ENCODE measurements at regions not wholly inside any gene's neighbourhood (a gene's known extent, or its start where the extent isn't known, plus 50 kb on each side); places are given as distances from the start of the nearest gene placed in this dataset.

DNA sequence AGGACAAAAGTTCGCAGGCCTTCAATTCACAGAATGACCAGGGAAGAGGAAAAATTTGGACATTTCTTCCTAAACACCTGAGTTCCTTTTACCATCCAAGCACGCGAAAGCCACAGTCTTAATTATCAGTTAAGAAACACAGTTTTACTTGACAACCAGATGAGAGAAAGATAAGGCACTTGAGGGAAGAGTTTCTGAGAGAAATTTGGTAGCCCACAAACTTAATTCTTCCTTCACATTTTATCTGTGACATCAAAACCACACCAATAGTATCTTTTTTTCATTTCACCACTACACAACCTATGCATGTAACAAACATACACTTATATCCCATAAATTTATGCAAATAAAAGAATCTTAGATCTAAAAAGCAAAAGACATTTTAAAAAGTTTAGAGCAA, 326.6 kb downstream of the MZT1 start:
- Mint-ChIP-seq H3K4me1 (ENCODE audit: insufficient read depth, unreplicated experiment) (no peaks in the 10 kb centered on the region), H3K9me3 (ENCODE audit: unreplicated experiment) (no peaks in the 10 kb centered on the region), H3K27ac (ENCODE audit: low read depth, unreplicated experiment) (no peak overlapping the region), H3K27me3 (ENCODE audit: insufficient read depth, unreplicated experiment) (no peaks in the 10 kb centered on the region), H3K4me3 (ENCODE audit: unreplicated experiment) (no peak overlapping the region), H3K36me3 (ENCODE audit: insufficient read depth, unreplicated experiment) (no peaks in the 10 kb centered on the region)
- POLR2A ChIA-PET, result interaction anchor here (0.6 kb wide), 2 partner anchors 206 to 1698 kb away, joined by 3 to 5 read pairs; no protein-coding TSS in a partner anchor
- DNase-seq (ENCODE audit: unreplicated experiment), result no peak
- intact Hi-C loops (cut with micrococcal nuclease), result no loop called here
- BruUV-seq (replicated peaks), result no TSS peak
- TF ChIP-seq, protein P1, sequence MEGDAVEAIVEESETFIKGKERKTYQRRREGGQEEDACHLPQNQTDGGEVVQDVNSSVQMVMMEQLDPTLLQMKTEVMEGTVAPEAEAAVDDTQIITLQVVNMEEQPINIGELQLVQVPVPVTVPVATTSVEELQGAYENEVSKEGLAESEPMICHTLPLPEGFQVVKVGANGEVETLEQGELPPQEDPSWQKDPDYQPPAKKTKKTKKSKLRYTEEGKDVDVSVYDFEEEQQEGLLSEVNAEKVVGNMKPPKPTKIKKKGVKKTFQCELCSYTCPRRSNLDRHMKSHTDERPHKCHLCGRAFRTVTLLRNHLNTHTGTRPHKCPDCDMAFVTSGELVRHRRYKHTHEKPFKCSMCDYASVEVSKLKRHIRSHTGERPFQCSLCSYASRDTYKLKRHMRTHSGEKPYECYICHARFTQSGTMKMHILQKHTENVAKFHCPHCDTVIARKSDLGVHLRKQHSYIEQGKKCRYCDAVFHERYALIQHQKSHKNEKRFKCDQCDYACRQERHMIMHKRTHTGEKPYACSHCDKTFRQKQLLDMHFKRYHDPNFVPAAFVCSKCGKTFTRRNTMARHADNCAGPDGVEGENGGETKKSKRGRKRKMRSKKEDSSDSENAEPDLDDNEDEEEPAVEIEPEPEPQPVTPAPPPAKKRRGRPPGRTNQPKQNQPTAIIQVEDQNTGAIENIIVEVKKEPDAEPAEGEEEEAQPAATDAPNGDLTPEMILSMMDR (IDR thresholded peaks at IDR 0.05; ENCODE audit: unreplicated experiment), result no peak
- CTCF ChIA-PET, result no interaction called here

- BruUV-seq (replicated peaks), result no TSS peak
- H3K27me3 Mint-ChIP-seq (ENCODE audit: insufficient read depth, unreplicated experiment), result no peaks in the 10 kb centered on the region
- no peaks in the 10 kb centered on the region for H3K9me3 Mint-ChIP-seq (ENCODE audit: unreplicated experiment)
- DNase-seq (ENCODE audit: unreplicated experiment), result no peak
- intact Hi-C loops (cut with micrococcal nuclease), result no loop called here
- no peak overlapping the region for H3K27ac Mint-ChIP-seq (ENCODE audit: low read depth, unreplicated experiment)
- H3K36me3 Mint-ChIP-seq (ENCODE audit: insufficient read depth, unreplicated experiment), result no peaks in the 10 kb centered on the region
- ChIA-PET POLR2A (no interaction called here), CTCF (interaction anchor here (0.5 kb wide), 1 partner anchor 244 kb away, joined by 5 read pairs; no protein-coding TSS in a partner anchor)
- H3K4me3 Mint-ChIP-seq (ENCODE audit: unreplicated experiment), result no peak overlapping the region
- H3K4me1 Mint-ChIP-seq (ENCODE audit: insufficient read depth, unreplicated experiment), result no peaks in the 10 kb centered on the region
- TF ChIP-seq, protein P1 (IDR thresholded peaks at IDR 0.05; ENCODE audit: unreplicated experiment), result no peak
Measured at GRCh38 chr13:72399351-72399750, 328.1 kb downstream of the MZT1 start.

- DNase-seq (ENCODE audit: unreplicated experiment), result no peak
- POLR2A ChIA-PET, result interaction anchor here (0.6 to 1.3 kb wide), 2 partner anchors 19 to 193 kb away, joined by 3 read pairs; no protein-coding TSS in a partner anchor
- H3K9me3 Mint-ChIP-seq (ENCODE audit: unreplicated experiment), result peaks cover 8% of the 10 kb centered on the region
- no peaks in the 10 kb centered on the region for H3K27me3 Mint-ChIP-seq (ENCODE audit: insufficient read depth, unreplicated experiment)
- intact Hi-C loops (cut with micrococcal nuclease), result no loop called here
- H3K36me3 Mint-ChIP-seq (ENCODE audit: insufficient read depth, unreplicated experiment), result no peaks in the 10 kb centered on the region
- CTCF ChIA-PET, result interaction anchor here (0.6 to 0.7 kb wide), 2 partner anchors 42 to 263 kb away, joined by 3 to 4 read pairs; no protein-coding TSS in a partner anchor
- H3K4me3 Mint-ChIP-seq (ENCODE audit: unreplicated experiment), result no peak overlapping the region
- H3K4me1 Mint-ChIP-seq (ENCODE audit: insufficient read depth, unreplicated experiment), result no peaks in the 10 kb centered on the region
- TF ChIP-seq, protein P1 (IDR thresholded peaks at IDR 0.05; ENCODE audit: unreplicated experiment), result no peak
- H3K27ac Mint-ChIP-seq (ENCODE audit: low read depth, unreplicated experiment), result no peak overlapping the region
- no TSS peak for BruUV-seq (replicated peaks)
Measured at GRCh38 chr13:72397265-72397664, 330.2 kb downstream of the MZT1 start.

GRCh38 chr13:72390909-72391308, 336.5 kb downstream of the MZT1 start:
- Mint-ChIP-seq H3K27me3 (ENCODE audit: insufficient read depth, unreplicated experiment) (no peaks in the 10 kb centered on the region), H3K4me3 (ENCODE audit: unreplicated experiment) (no peak overlapping the region), H3K36me3 (ENCODE audit: insufficient read depth, unreplicated experiment) (no peaks in the 10 kb centered on the region), H3K27ac (ENCODE audit: low read depth, unreplicated experiment) (no peak overlapping the region), H3K9me3 (ENCODE audit: unreplicated experiment) (peaks cover 8% of the 10 kb centered on the region), H3K4me1 (ENCODE audit: insufficient read depth, unreplicated experiment) (peaks cover 7% of the 10 kb centered on the region)
- no TSS peak for BruUV-seq (replicated peaks)
- ChIA-PET CTCF (interaction anchor here (0.6 to 0.7 kb wide), 2 partner anchors 17 to 90 kb away, joined by 3 read pairs; no protein-coding TSS in a partner anchor), POLR2A (no interaction called here)
- intact Hi-C loops (cut with micrococcal nuclease), result no loop called here
- TF ChIP-seq, protein P1 (IDR thresholded peaks at IDR 0.05; ENCODE audit: unreplicated experiment), result no peak
- peak; percentile 95 for DNase-seq (ENCODE audit: unreplicated experiment)

Measured in MCF 10A (cell line).